ENCODE measurements at regions not wholly inside any gene's neighbourhood (a gene's known extent, or its start where the extent isn't known, plus 50 kb on each side); places are given as distances from the start of the nearest gene placed in this dataset.

- no peak overlapping the region for H3K27ac Mint-ChIP-seq
- H3K9ac ChIP-seq, result no peak overlapping the region
- H4K20me1 ChIP-seq (ENCODE audit: low read depth), result no peaks in the 10 kb centered on the region
- TF ChIP-seq CTCF (IDR thresholded peaks at IDR 0.05), result no peak
- no peak for TF ChIP-seq EZH2 (IDR thresholded peaks at IDR 0.05)
- TF ChIP-seq EZH2phosphoT487 (IDR thresholded peaks at IDR 0.05), result no peak
- no peak overlapping the region for H3K4me3 ChIP-seq
- H3F3A ChIP-seq (ENCODE audit: low read depth), result peaks cover 15% of the 10 kb centered on the region
- no peaks in the 10 kb centered on the region for H3K36me3 Mint-ChIP-seq
- H3K4me1 ChIP-seq, result peaks cover 49% of the 10 kb centered on the region
- H3K4me3 Mint-ChIP-seq, result no peak overlapping the region
- H3K9me3 ChIP-seq (ENCODE audit: low read depth), result no peaks in the 10 kb centered on the region
- no peak for DNase-seq (ENCODE audit: low spot score)
- H3K4me1 Mint-ChIP-seq, result peaks cover 22% of the 10 kb centered on the region
- no peak overlapping the region for H2AFZ ChIP-seq (replicated peaks)
- H3K4me2 ChIP-seq, result no peak overlapping the region
- peaks cover 3% of the 10 kb centered on the region for H3K27me3 Mint-ChIP-seq (ENCODE audit: insufficient read depth, low read depth)
- no peaks in the 10 kb centered on the region for H3K36me3 ChIP-seq
- H3K9me3 Mint-ChIP-seq, result no peaks in the 10 kb centered on the region
- no peak overlapping the region for H3K27ac ChIP-seq
- no peaks in the 10 kb centered on the region for H3K79me2 ChIP-seq (ENCODE audit: low read depth)
- H3K27me3 ChIP-seq, result no peaks in the 10 kb centered on the region
These were observed 184.8 kb upstream of the NTF3 start for GRCh38 chr12:5247144-5247543.

- H3K4me1 Mint-ChIP-seq, result peaks cover 18% of the 10 kb centered on the region
These were observed 183.7 kb upstream of the NTF3 start for GRCh38 chr12:5248230-5248629.

DNA sequence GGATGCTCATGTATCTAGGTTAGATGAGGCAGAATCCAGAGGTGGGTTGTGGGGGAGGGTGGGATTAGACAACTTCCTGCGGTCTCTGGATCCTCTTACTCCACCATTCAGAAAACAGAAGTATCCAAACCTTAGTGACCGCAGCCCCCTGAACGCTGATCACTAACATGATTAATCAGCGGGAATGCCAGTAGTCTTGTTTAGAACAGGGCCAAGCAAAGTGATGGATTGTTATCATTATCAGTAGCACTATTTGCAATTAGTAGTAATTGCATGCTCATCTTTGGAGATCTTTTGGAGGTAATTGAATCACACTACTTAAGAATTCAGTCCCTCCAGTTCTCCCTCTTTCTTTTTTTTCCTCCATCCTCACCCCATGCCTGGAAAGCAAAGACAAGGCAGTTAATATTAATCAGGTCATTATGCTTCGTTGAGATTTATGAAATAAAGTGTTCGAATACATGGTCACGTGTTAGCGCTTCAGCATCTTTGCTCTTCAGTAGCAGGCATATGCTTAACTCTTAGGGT, 182.8 kb upstream of the NTF3 start:
- Histone ChIP-seq H3K36me3 (no peaks in the 10 kb centered on the region), H3K4me2 (no peak overlapping the region), H3K9me3 (ENCODE audit: low read depth) (no peaks in the 10 kb centered on the region), H2AFZ (replicated peaks) (no peak overlapping the region), H3F3A (ENCODE audit: low read depth) (peaks cover 15% of the 10 kb centered on the region), H3K27me3 (no peaks in the 10 kb centered on the region), H3K4me3 (no peak overlapping the region), H3K9ac (no peak overlapping the region), H4K20me1 (ENCODE audit: low read depth) (no peaks in the 10 kb centered on the region), H3K27ac (no peak overlapping the region), H3K79me2 (ENCODE audit: low read depth) (no peaks in the 10 kb centered on the region), H3K4me1 (peaks cover 34% of the 10 kb centered on the region)
- no peak overlapping the region for H3K4me3 Mint-ChIP-seq
- no peaks in the 10 kb centered on the region for H3K36me3 Mint-ChIP-seq
- DNase-seq (ENCODE audit: low spot score), result no peak
- H3K9me3 Mint-ChIP-seq, result no peaks in the 10 kb centered on the region
- H3K27ac Mint-ChIP-seq, result no peak overlapping the region
- TF ChIP-seq CTCF (IDR thresholded peaks at IDR 0.05), result no peak
- no peak for TF ChIP-seq EZH2phosphoT487 (IDR thresholded peaks at IDR 0.05)
- TF ChIP-seq EZH2 (IDR thresholded peaks at IDR 0.05), result no peak
- H3K4me1 Mint-ChIP-seq, result peaks cover 15% of the 10 kb centered on the region
- H3K27me3 Mint-ChIP-seq (ENCODE audit: insufficient read depth, low read depth), result peaks cover 3% of the 10 kb centered on the region

More at GRCh38 chr12:5248230-5248629, 183.7 kb upstream of the NTF3 start:
- DNase-seq (ENCODE audit: low spot score), result no peak
- H3K27ac ChIP-seq, result no peak overlapping the region
- no peaks in the 10 kb centered on the region for H3K27me3 ChIP-seq
- peaks cover 15% of the 10 kb centered on the region for H3F3A ChIP-seq (ENCODE audit: low read depth)
- H3K9me3 ChIP-seq (ENCODE audit: low read depth), result no peaks in the 10 kb centered on the region
- no peaks in the 10 kb centered on the region for H3K79me2 ChIP-seq (ENCODE audit: low read depth)
- H3K4me2 ChIP-seq, result no peak overlapping the region
- peaks cover 3% of the 10 kb centered on the region for H3K27me3 Mint-ChIP-seq (ENCODE audit: insufficient read depth, low read depth)
- H3K4me3 Mint-ChIP-seq, result no peak overlapping the region
- no peaks in the 10 kb centered on the region for H4K20me1 ChIP-seq (ENCODE audit: low read depth)
- no peaks in the 10 kb centered on the region for H3K36me3 ChIP-seq
- H3K9ac ChIP-seq, result no peak overlapping the region
- no peak overlapping the region for H2AFZ ChIP-seq (replicated peaks)
- peaks cover 41% of the 10 kb centered on the region for H3K4me1 ChIP-seq
- H3K4me3 ChIP-seq, result no peak overlapping the region
- TF ChIP-seq CTCF (IDR thresholded peaks at IDR 0.05) (no peak), EZH2 (IDR thresholded peaks at IDR 0.05) (no peak)
- H3K9me3 Mint-ChIP-seq, result no peaks in the 10 kb centered on the region
- no peak overlapping the region for H3K27ac Mint-ChIP-seq
- no peaks in the 10 kb centered on the region for H3K36me3 Mint-ChIP-seq
